Testis (tissue), 2 donors: ENCODE measurements at regions not wholly inside any gene's neighbourhood (a gene's known extent, or its start where the extent isn't known, plus 50 kb on each side); places are given as distances from the start of the nearest gene placed in this dataset.

Experiments used
- DNase-seq: peaks from one replicate; pipeline ENCODE4 v3.0.0-alpha.2; 2019
- H3K27ac ChIP-seq, 2 donors: fragments of 200-600 bp; sonication (generic); one replicate each; pipeline ENCODE4 v1.5.1; 2019
- H3K27me3 ChIP-seq: fragments of 200-600 bp; sonication (generic); one replicate; pipeline ENCODE4 v1.5.1; 2019
- H3K36me3 ChIP-seq: fragments of 200-600 bp; sonication (generic); one replicate; pipeline ENCODE4 v1.5.1; 2017; ENCODE audit warnings: low read depth; ENCODE audit errors: missing control alignments
- H3K4me1 ChIP-seq: fragments of 200-600 bp; sonication (generic); one replicate; pipeline ENCODE4 v1.5.1; 2019
- H3K4me3 ChIP-seq, 2 donors: fragments of 200-600 bp; sonication (generic); one replicate each; pipeline ENCODE4 v1.5.1; 2017 to 2019
- H3K9me3 ChIP-seq: fragments of 200-600 bp; sonication (generic); one replicate; pipeline ENCODE4 v1.5.1; 2017
- CTCF ChIP-seq, 3 experiments: fragments of 450-650 bp in 2 of 3; fragments of 200-600 bp in 1 of 3; sonication (generic) in 1 of 3; IDR thresholded peaks; one replicate each; pipeline ENCODE4 v1.5.1; 2016 to 2019; ENCODE audit warnings: antibody characterized with exemption in 3 of 3, mild to moderate bottlenecking in 2 of 3, moderate library complexity in 1 of 3
- POLR2A ChIP-seq: fragments of 450-650 bp; IDR thresholded peaks from one replicate; pipeline ENCODE4 v1.6.1; 2017; ENCODE audit warnings: antibody characterized with exemption, mild to moderate bottlenecking, moderate library complexity
- WGBS, 2 donors: methylation state at CpG; one replicate each; pipeline ENCODE4 v1.1.5; 2018; 5-methylcytosine and 5-hydroxymethylcytosine counted together
- intact Hi-C: fragments of 100-400 bp; cut with DNase I; formaldehyde crosslinking; loops from one replicate; pipeline ENCODE4 v1.15.1; 2023; ENCODE audit warnings: low total_unique reads

GRCh38 chr11:42363701-42364100 is 904.2 kb upstream of the LRRC4C start:
- no peak for DNase-seq
- Histone ChIP-seq H3K4me3 (no peak overlapping the region), H3K27me3 (no peaks in the 10 kb centered on the region), H3K4me1 (no peaks in the 10 kb centered on the region), H3K9me3 (no peaks in the 10 kb centered on the region), H3K36me3 (no peaks in the 10 kb centered on the region), H3K27ac (no peak overlapping the region)
- intact Hi-C loops, result no loop called here
- TF ChIP-seq POLR2A (no peak), CTCF (IDR thresholded peaks at IDR 0.05) (no peak)
- WGBS, 2 donors, result 69 to 76% methylated on average over 2 of the region's 2 CpGs

- Histone ChIP-seq H3K9me3 (no peaks in the 10 kb centered on the region), H3K27me3 (no peaks in the 10 kb centered on the region), H3K4me3 (no peak overlapping the region), H3K4me1 (no peaks in the 10 kb centered on the region), H3K27ac (no peak overlapping the region), H3K36me3 (no peaks in the 10 kb centered on the region)
- intact Hi-C loops, result no loop called here
- TF ChIP-seq POLR2A (no peak), CTCF (IDR thresholded peaks at IDR 0.05) (no peak)
- no peak for DNase-seq
These were observed 921.7 kb upstream of the API5 start for GRCh38 chr11:42390116-42390515.

- Histone ChIP-seq H3K36me3 (no peaks in the 10 kb centered on the region), H3K27me3 (no peaks in the 10 kb centered on the region), H3K27ac (no peak overlapping the region), H3K4me1 (no peaks in the 10 kb centered on the region), H3K4me3 (no peak overlapping the region), H3K9me3 (no peaks in the 10 kb centered on the region)
- DNase-seq, result no peak
- intact Hi-C loops, result no loop called here
- TF ChIP-seq CTCF (IDR thresholded peaks at IDR 0.05), result no peak
- no peak for TF ChIP-seq POLR2A
These were observed 914.3 kb upstream of the API5 start for GRCh38 chr11:42397483-42397882.

- TF ChIP-seq CTCF (IDR thresholded peaks at IDR 0.05) (peak in 1 of 3 experiments; percentile 27), POLR2A (no peak)
- intact Hi-C loops, result no loop called here
- DNase-seq, result peak; percentile 51
- no peak overlapping the region for H3K4me3 ChIP-seq
- WGBS, 2 donors, result 37 to 56% methylated on average over 2 to 3 of the region's 3 CpGs
- no peaks in the 10 kb centered on the region for H3K4me1 ChIP-seq
- H3K36me3 ChIP-seq, result no peaks in the 10 kb centered on the region
- H3K27ac ChIP-seq, result no peak overlapping the region
- H3K27me3 ChIP-seq, result no peaks in the 10 kb centered on the region
- H3K9me3 ChIP-seq, result no peaks in the 10 kb centered on the region
These were observed 904.5 kb upstream of the API5 start for GRCh38 chr11:42407341-42407740.

- intact Hi-C loops, result no loop called here
- WGBS, 2 donors, result 71 to 76% methylated on average over 6 of the region's 6 CpGs
These were observed 901.4 kb upstream of the API5 start for GRCh38 chr11:42410251-42410955.

More at GRCh38 chr11:42410251-42410955, 901.4 kb upstream of the API5 start:
- Histone ChIP-seq H3K36me3 (no peaks in the 10 kb centered on the region), H3K4me3 (no peak overlapping the region), H3K4me1 (no peaks in the 10 kb centered on the region), H3K27me3 (no peaks in the 10 kb centered on the region), H3K9me3 (no peaks in the 10 kb centered on the region), H3K27ac (no peak overlapping the region)
- no peak for DNase-seq
- TF ChIP-seq CTCF (IDR thresholded peaks at IDR 0.05), result no peak
- no peak for TF ChIP-seq POLR2A
